Natural killer cell (primary cell): ENCODE measurements at regions not wholly inside any gene's neighbourhood (a gene's known extent, or its start where the extent isn't known, plus 50 kb on each side); places are given as distances from the start of the nearest gene placed in this dataset.

Experiments used
- ATAC-seq, 3 donors: fragments of 150-1000 bp in 2 of 3; fragments of 200-7000 bp in 1 of 3; cut with Tn5 transposase; 1 replicate in 1 of 3; 2 replicates in 2 of 3; pipeline ENCODE4 v1.10.0; 2021; ENCODE audit warnings: mild to moderate bottlenecking in 2 of 3, moderate library complexity in 2 of 3
- DNase-seq, 2 donors: peaks; one replicate each; pipeline versions ENCODE4 v3.0.0 to v3.0.0-alpha.2; 2013 to 2021; ENCODE audit warnings: mixed read lengths in 1 of 2
- H3K27ac ChIP-seq: one replicate; pipeline ENCODE4 v1.5.1; 2013; ENCODE audit warnings: mild to moderate bottlenecking, low read length
- H3K27me3 ChIP-seq: one replicate; pipeline ENCODE4 v1.6.1; 2013; ENCODE audit warnings: low read length; ENCODE audit not compliant: control insufficient read depth, insufficient read depth
- H3K36me3 ChIP-seq: one replicate; pipeline ENCODE4 v1.6.1; 2013; ENCODE audit warnings: low read length; ENCODE audit not compliant: control insufficient read depth, insufficient read depth
- H3K4me1 ChIP-seq: one replicate; pipeline ENCODE4 v1.6.1; 2013; ENCODE audit warnings: low read length; ENCODE audit not compliant: control insufficient read depth, insufficient read depth
- H3K4me3 ChIP-seq: one replicate; pipeline ENCODE4 v1.5.1; 2013; ENCODE audit warnings: low read length
- H3K9me3 ChIP-seq: one replicate; pipeline ENCODE4 v1.6.1; 2013; ENCODE audit warnings: low read length; ENCODE audit not compliant: control insufficient read depth, insufficient read depth
- H3K27ac Mint-ChIP-seq, 2 donors: one replicate each; pipeline ENCODE4 v1.8.0; 2022; ENCODE audit warnings: mild to moderate bottlenecking in 2 of 2, mixed read lengths in 2 of 2, moderate library complexity in 1 of 2
- H3K27me3 Mint-ChIP-seq, 2 donors: one replicate each; pipeline ENCODE4 v1.8.0; 2022; ENCODE audit warnings: low read depth in 2 of 2, mixed read lengths in 2 of 2
- H3K36me3 Mint-ChIP-seq: one replicate; pipeline ENCODE4 v1.8.0; 2022; ENCODE audit warnings: mixed read lengths
- H3K4me1 Mint-ChIP-seq, 2 donors: one replicate each; pipeline ENCODE4 v1.8.0; 2022; ENCODE audit warnings: mixed read lengths in 2 of 2
- H3K4me3 Mint-ChIP-seq: one replicate; pipeline ENCODE4 v1.8.0; 2022; ENCODE audit warnings: mild to moderate bottlenecking, moderate library complexity, mixed read lengths
- H3K9me3 Mint-ChIP-seq, 2 donors: one replicate each; pipeline ENCODE4 v1.8.0; 2022; ENCODE audit warnings: mixed read lengths in 2 of 2
- CTCF ChIP-seq: fragments of 200-600 bp; IDR thresholded peaks from one replicate; pipeline ENCODE4 v1.8.0; 2022; ENCODE audit warnings: antibody characterized with exemption
- WGBS: methylation state at CpG from one replicate; pipeline ENCODE4 v1.1.7; 2013; ENCODE audit warnings: missing lambda C conversion rate; ENCODE audit not compliant: insufficient coverage; 5-methylcytosine and 5-hydroxymethylcytosine counted together
- intact Hi-C: fragments of 100-400 bp; cut with micrococcal nuclease; formaldehyde crosslinking; loops from one replicate; pipeline ENCODE4 v1.14.2; 2022

GRCh38 chr15:61398310-61398709, 169.2 kb upstream of the RORA start:
- Mint-ChIP-seq H3K27me3 (peaks cover 9 to 11% of the 10 kb centered on the region in 2 donors), H3K9me3 (peaks cover 0 to 4% of the 10 kb centered on the region in 2 donors), H3K4me1 (no peaks in the 10 kb centered on the region), H3K27ac (no peak overlapping the region), H3K36me3 (no peaks in the 10 kb centered on the region), H3K4me3 (no peak overlapping the region)
- Histone ChIP-seq H3K9me3 (no peaks in the 10 kb centered on the region), H3K4me1 (no peaks in the 10 kb centered on the region), H3K36me3 (no peaks in the 10 kb centered on the region), H3K27ac (no peak overlapping the region), H3K4me3 (no peak overlapping the region), H3K27me3 (no peaks in the 10 kb centered on the region)
- ATAC-seq, result no peak
- no peak for TF ChIP-seq CTCF
- intact Hi-C loops, result no loop called here
- no peak for DNase-seq

- intact Hi-C loops, result no loop called here
- no peak overlapping the region for H3K4me3 ChIP-seq
- H3K4me1 ChIP-seq, result no peaks in the 10 kb centered on the region
- 90% methylated on average over 3 of the region's 5 CpGs for WGBS
- Mint-ChIP-seq H3K27ac (no peak overlapping the region), H3K27me3 (peaks cover 5 to 7% of the 10 kb centered on the region in 2 donors), H3K4me1 (no peaks in the 10 kb centered on the region), H3K9me3 (peaks cover 0 to 4% of the 10 kb centered on the region in 2 donors), H3K4me3 (no peak overlapping the region), H3K36me3 (no peaks in the 10 kb centered on the region)
- no peaks in the 10 kb centered on the region for H3K9me3 ChIP-seq
- no peaks in the 10 kb centered on the region for H3K27me3 ChIP-seq
- ATAC-seq (no peak), DNase-seq (no peak)
- TF ChIP-seq CTCF, result no peak
- no peaks in the 10 kb centered on the region for H3K36me3 ChIP-seq
- H3K27ac ChIP-seq, result no peak overlapping the region
Observed at GRCh38 chr15:61396235-61396919, 167.3 kb upstream of the RORA start.

GRCh38 chr15:61393949-61394348, 164.8 kb upstream of the RORA start:
- Mint-ChIP-seq H3K36me3 (no peaks in the 10 kb centered on the region), H3K27me3 (peaks cover 0 to 10% of the 10 kb centered on the region in 2 donors), H3K4me3 (no peak overlapping the region), H3K4me1 (no peaks in the 10 kb centered on the region), H3K27ac (no peak overlapping the region), H3K9me3 (peaks cover 0 to 4% of the 10 kb centered on the region in 2 donors)
- Histone ChIP-seq H3K9me3 (no peaks in the 10 kb centered on the region), H3K4me1 (no peaks in the 10 kb centered on the region), H3K4me3 (no peak overlapping the region), H3K27me3 (no peaks in the 10 kb centered on the region), H3K36me3 (no peaks in the 10 kb centered on the region), H3K27ac (no peak overlapping the region)
- intact Hi-C loops, result no loop called here
- 91% methylated on average over 3 of the region's 3 CpGs for WGBS
- DNase-seq, result no peak
- no peak for ATAC-seq
- TF ChIP-seq CTCF, result no peak

- Histone ChIP-seq H3K27ac (no peak overlapping the region), H3K4me3 (no peak overlapping the region), H3K27me3 (no peaks in the 10 kb centered on the region), H3K4me1 (no peaks in the 10 kb centered on the region), H3K9me3 (no peaks in the 10 kb centered on the region), H3K36me3 (no peaks in the 10 kb centered on the region)
- WGBS, result 91% methylated on average over 2 of the region's 3 CpGs
- Mint-ChIP-seq H3K9me3 (peaks cover 0 to 4% of the 10 kb centered on the region in 2 donors), H3K4me1 (no peaks in the 10 kb centered on the region), H3K27ac (no peak overlapping the region), H3K27me3 (peaks cover 0 to 10% of the 10 kb centered on the region in 2 donors), H3K36me3 (no peaks in the 10 kb centered on the region), H3K4me3 (no peak overlapping the region)
- DNase-seq (no peak), ATAC-seq (no peak)
- intact Hi-C loops, result no loop called here
- TF ChIP-seq CTCF, result no peak
Observed at GRCh38 chr15:61393524-61393923, 164.4 kb upstream of the RORA start.
